ENCODE measurements at regions not wholly inside any gene's neighbourhood (a gene's known extent, or its start where the extent isn't known, plus 50 kb on each side); places are given as distances from the start of the nearest gene placed in this dataset.

DNA sequence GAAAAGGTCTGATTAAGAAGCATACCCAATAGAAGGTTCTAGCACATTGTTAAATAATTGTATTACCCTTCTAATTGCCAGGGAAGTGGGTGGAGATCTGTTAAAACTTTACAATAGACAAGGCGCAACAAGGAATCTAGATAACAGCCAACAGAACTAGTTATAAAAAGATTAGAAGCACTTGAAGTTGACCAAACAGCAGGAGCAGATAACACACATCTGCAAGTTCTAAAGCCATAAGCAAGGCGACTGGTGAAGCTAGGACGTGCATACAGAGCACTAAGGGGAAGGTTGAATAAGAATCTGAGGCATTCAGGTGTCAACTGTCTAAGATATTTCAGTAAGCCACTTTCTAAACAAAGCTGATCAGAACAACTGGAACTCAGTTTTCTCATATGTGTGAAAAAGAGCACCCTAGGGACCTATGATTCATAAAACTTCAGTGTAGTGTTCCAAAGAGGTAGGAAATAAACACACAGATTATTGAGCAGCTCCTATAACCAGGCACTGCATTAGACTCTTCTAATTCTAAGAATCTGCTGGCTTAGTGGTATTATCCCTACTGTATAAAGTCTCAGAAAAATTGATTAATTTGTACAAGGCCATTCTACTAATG lies 111.2 kb downstream of the SAMD9 start:
- TF ChIP-seq ZNF24 (tag by site-specific recombination; IDR thresholded peaks at IDR 0.05) (no peak), KLF7 (tag by site-specific recombination; IDR thresholded peaks at IDR 0.05; ENCODE audit: borderline replicate concordance) (no peak), ZBTB17 (tag by site-specific recombination; IDR thresholded peaks at IDR 0.05) (no peak), ZNF548 (tag by site-specific recombination; IDR thresholded peaks at IDR 0.05) (no peak)
- TF ChIP-seq, protein P1, sequence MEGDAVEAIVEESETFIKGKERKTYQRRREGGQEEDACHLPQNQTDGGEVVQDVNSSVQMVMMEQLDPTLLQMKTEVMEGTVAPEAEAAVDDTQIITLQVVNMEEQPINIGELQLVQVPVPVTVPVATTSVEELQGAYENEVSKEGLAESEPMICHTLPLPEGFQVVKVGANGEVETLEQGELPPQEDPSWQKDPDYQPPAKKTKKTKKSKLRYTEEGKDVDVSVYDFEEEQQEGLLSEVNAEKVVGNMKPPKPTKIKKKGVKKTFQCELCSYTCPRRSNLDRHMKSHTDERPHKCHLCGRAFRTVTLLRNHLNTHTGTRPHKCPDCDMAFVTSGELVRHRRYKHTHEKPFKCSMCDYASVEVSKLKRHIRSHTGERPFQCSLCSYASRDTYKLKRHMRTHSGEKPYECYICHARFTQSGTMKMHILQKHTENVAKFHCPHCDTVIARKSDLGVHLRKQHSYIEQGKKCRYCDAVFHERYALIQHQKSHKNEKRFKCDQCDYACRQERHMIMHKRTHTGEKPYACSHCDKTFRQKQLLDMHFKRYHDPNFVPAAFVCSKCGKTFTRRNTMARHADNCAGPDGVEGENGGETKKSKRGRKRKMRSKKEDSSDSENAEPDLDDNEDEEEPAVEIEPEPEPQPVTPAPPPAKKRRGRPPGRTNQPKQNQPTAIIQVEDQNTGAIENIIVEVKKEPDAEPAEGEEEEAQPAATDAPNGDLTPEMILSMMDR (tag by site-specific recombination; IDR thresholded peaks at IDR 0.05): no peak
